ENCODE measurements at regions not wholly inside any gene's neighbourhood (a gene's known extent, or its start where the extent isn't known, plus 50 kb on each side); places are given as distances from the start of the nearest gene placed in this dataset.

GRCh38 chr6:56749632-56750151, 107.0 kb upstream of the DST start:
- Histone ChIP-seq H2AFZ (ENCODE audit: low read depth) (no peak overlapping the region), H3K36me3 (ENCODE audit: insufficient read depth) (no peaks in the 10 kb centered on the region), H3K9ac (no peak overlapping the region), H3K4me3 (IDR thresholded peaks at IDR 0.05; ENCODE audit: insufficient read depth, low read depth, low read length) (no peak overlapping the region), H3K79me2 (ENCODE audit: insufficient read depth, low read depth) (peaks cover 100% of the 10 kb centered on the region), H4K20me1 (ENCODE audit: insufficient read depth) (peaks cover 41% of the 10 kb centered on the region), H3K27me3 (ENCODE audit: insufficient read depth, low read depth) (no peaks in the 10 kb centered on the region), H3K27ac (no peak overlapping the region), H3K4me2 (no peak overlapping the region), H3K4me1 (ENCODE audit: low read depth, poor library complexity, severe bottlenecking) (peaks cover 100% of the 10 kb centered on the region)
- no peak for TF ChIP-seq CTCF (conservative IDR thresholded peaks at IDR 0.05; ENCODE audit: low read depth, low read length)

- H3K4me2 ChIP-seq, result no peak overlapping the region
- no peak for TF ChIP-seq CTCF (conservative IDR thresholded peaks at IDR 0.05; ENCODE audit: low read depth, low read length)
- H4K20me1 ChIP-seq (ENCODE audit: insufficient read depth), result peaks cover 65% of the 10 kb centered on the region
- no peak overlapping the region for H3K9ac ChIP-seq
- peak overlapping the region; percentile 10; the same call in 1 of the 2 replicates for H3K27ac ChIP-seq
- H3K79me2 ChIP-seq (ENCODE audit: insufficient read depth, low read depth), result peaks cover 100% of the 10 kb centered on the region
- no peaks in the 10 kb centered on the region for H3K27me3 ChIP-seq (ENCODE audit: insufficient read depth, low read depth)
- H3K4me3 ChIP-seq (IDR thresholded peaks at IDR 0.05; ENCODE audit: insufficient read depth, low read depth, low read length), result no peak overlapping the region
- no peaks in the 10 kb centered on the region for H3K36me3 ChIP-seq (ENCODE audit: insufficient read depth)
- H2AFZ ChIP-seq (ENCODE audit: low read depth), result no peak overlapping the region
- H3K4me1 ChIP-seq (ENCODE audit: low read depth, poor library complexity, severe bottlenecking), result peaks cover 100% of the 10 kb centered on the region
Measured at GRCh38 chr6:56746767-56747504, 104.2 kb upstream of the DST start.

GRCh38 chr6:56745971-56746370, 103.3 kb upstream of the DST start:
- no peak for TF ChIP-seq CTCF (conservative IDR thresholded peaks at IDR 0.05; ENCODE audit: low read depth, low read length)

GRCh38 chr6:56745081-56745480, 102.4 kb upstream of the DST start:
- H3K36me3 ChIP-seq (ENCODE audit: insufficient read depth), result no peaks in the 10 kb centered on the region
- H3K27ac ChIP-seq, result peak overlapping the region; percentile 8; the same call in 1 of the 2 replicates
- no peaks in the 10 kb centered on the region for H3K27me3 ChIP-seq (ENCODE audit: insufficient read depth, low read depth)
- H4K20me1 ChIP-seq (ENCODE audit: insufficient read depth), result peaks cover 71% of the 10 kb centered on the region
- H2AFZ ChIP-seq (ENCODE audit: low read depth), result no peak overlapping the region
- peaks cover 97% of the 10 kb centered on the region for H3K79me2 ChIP-seq (ENCODE audit: insufficient read depth, low read depth)
- no peak overlapping the region for H3K9ac ChIP-seq
- peaks cover 94% of the 10 kb centered on the region for H3K4me1 ChIP-seq (ENCODE audit: low read depth, poor library complexity, severe bottlenecking)
- no peak overlapping the region for H3K4me3 ChIP-seq (IDR thresholded peaks at IDR 0.05; ENCODE audit: insufficient read depth, low read depth, low read length)
- no peak for TF ChIP-seq CTCF (conservative IDR thresholded peaks at IDR 0.05; ENCODE audit: low read depth, low read length)
- H3K4me2 ChIP-seq, result peak overlapping the region; percentile 17; the same call in 1 of the 2 replicates

More at GRCh38 chr6:56745971-56746370, 103.3 kb upstream of the DST start:
- peaks cover 98% of the 10 kb centered on the region for H3K79me2 ChIP-seq (ENCODE audit: insufficient read depth, low read depth)
- peaks cover 97% of the 10 kb centered on the region for H3K4me1 ChIP-seq (ENCODE audit: low read depth, poor library complexity, severe bottlenecking)
- no peaks in the 10 kb centered on the region for H3K27me3 ChIP-seq (ENCODE audit: insufficient read depth, low read depth)
- no peak overlapping the region for H3K4me3 ChIP-seq (IDR thresholded peaks at IDR 0.05; ENCODE audit: insufficient read depth, low read depth, low read length)
- no peaks in the 10 kb centered on the region for H3K36me3 ChIP-seq (ENCODE audit: insufficient read depth)
- H4K20me1 ChIP-seq (ENCODE audit: insufficient read depth), result peaks cover 69% of the 10 kb centered on the region
- H3K27ac ChIP-seq, result no peak overlapping the region
- no peak overlapping the region for H3K9ac ChIP-seq
- H3K4me2 ChIP-seq, result peak overlapping the region; percentile 17; the same call in 1 of the 2 replicates
- no peak overlapping the region for H2AFZ ChIP-seq (ENCODE audit: low read depth)

Data from KMS-11 (cell line).